SJCRH30 (cell line): ENCODE measurements at regions not wholly inside any gene's neighbourhood (a gene's known extent, or its start where the extent isn't known, plus 50 kb on each side); places are given as distances from the start of the nearest gene placed in this dataset.
"Not testable (repeated sequence)": the region's sequence is repeated elsewhere in the genome, so short reads cannot be mapped to it uniquely, and the experiment has no call there.

Experiments
- DNase-seq, 2 experiments: peaks; one replicate each; pipeline ENCODE4 v3.0.0-alpha.2; 2015 to 2020
- H3K27ac ChIP-seq: fragments of 250-450 bp; sonication (Bioruptor Pico); 2 replicates; pipeline ENCODE4 v1.5.1; 2020; ENCODE audit warnings: mild to moderate bottlenecking, moderate library complexity
- H3K27me3 ChIP-seq: fragments of 250-450 bp; sonication (Bioruptor Pico); 2 replicates; pipeline ENCODE4 v1.5.1; 2020; ENCODE audit warnings: mild to moderate bottlenecking, moderate library complexity
- H3K36me3 ChIP-seq: fragments of 250-450 bp; sonication (Bioruptor Pico); 2 replicates; pipeline ENCODE4 v1.5.1; 2020; ENCODE audit warnings: mild to moderate bottlenecking, moderate library complexity
- H3K4me1 ChIP-seq: fragments of 250-450 bp; sonication (Bioruptor Pico); 2 replicates; pipeline ENCODE4 v1.5.1; 2020; ENCODE audit warnings: mild to moderate bottlenecking, moderate library complexity
- H3K4me3 ChIP-seq: fragments of 250-450 bp; sonication (Bioruptor Pico); 2 replicates; pipeline ENCODE4 v1.5.1; 2020; ENCODE audit warnings: mild to moderate bottlenecking, moderate library complexity
- H3K9me3 ChIP-seq: fragments of 250-450 bp; sonication (Bioruptor Pico); replicated peaks from 2 replicates; pipeline ENCODE4 v1.5.1; 2020; ENCODE audit warnings: mild to moderate bottlenecking, moderate library complexity

DNA sequence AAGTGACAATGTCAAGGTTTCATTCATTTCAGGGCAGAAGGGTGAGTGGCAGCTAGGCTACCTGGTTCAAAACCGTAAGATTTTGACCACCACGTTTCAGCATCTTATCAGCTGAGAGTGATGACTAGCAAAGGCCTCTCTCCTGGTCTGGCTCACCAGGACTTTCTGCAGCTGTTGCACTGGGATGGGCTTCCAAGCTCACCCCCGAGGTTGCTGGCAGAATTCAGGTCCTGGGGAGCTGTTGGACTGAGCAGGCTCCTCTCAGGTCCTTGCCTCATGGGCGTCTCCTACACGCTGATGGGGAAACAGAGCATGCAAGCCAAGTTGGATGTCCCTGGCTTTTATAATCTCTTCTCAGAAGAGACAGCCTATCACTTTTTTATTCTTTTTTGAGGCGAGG is 88.8 kb upstream of the RNU6-1 start:
- DNase-seq, result no peak
- H3K4me1 ChIP-seq, result no peaks in the 10 kb centered on the region
- H3K27me3 ChIP-seq, result no peaks in the 10 kb centered on the region
- no peak overlapping the region for H3K4me3 ChIP-seq
- no peaks in the 10 kb centered on the region for H3K9me3 ChIP-seq
- no peaks in the 10 kb centered on the region for H3K36me3 ChIP-seq
- no peak overlapping the region for H3K27ac ChIP-seq

DNA sequence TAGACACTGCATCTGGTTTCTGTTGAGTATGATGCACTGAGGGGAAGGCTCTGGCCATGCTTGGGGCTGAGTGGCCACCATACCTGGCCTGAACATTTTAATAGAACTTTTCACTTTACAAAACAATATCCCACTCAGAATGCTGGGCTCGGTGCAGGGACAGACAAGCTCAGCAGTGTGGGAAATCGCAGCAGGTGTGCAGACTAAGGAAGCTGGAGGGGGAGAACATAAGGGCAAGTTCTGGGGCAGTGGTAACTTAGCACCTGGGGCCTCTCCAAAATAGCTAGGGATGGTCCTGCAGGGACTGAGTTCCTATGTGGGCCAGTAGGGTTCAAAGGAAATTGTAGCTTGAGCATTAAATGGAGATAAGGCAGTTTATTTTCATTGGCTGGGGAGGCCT is 90.9 kb upstream of the RNU6-1 start:
- H3K27me3 ChIP-seq, result no peaks in the 10 kb centered on the region
- no peak overlapping the region for H3K27ac ChIP-seq
- H3K4me1 ChIP-seq, result no peaks in the 10 kb centered on the region
- no peaks in the 10 kb centered on the region for H3K9me3 ChIP-seq
- H3K36me3 ChIP-seq, result no peaks in the 10 kb centered on the region
- no peak for DNase-seq
- H3K4me3 ChIP-seq, result no peak overlapping the region

DNA sequence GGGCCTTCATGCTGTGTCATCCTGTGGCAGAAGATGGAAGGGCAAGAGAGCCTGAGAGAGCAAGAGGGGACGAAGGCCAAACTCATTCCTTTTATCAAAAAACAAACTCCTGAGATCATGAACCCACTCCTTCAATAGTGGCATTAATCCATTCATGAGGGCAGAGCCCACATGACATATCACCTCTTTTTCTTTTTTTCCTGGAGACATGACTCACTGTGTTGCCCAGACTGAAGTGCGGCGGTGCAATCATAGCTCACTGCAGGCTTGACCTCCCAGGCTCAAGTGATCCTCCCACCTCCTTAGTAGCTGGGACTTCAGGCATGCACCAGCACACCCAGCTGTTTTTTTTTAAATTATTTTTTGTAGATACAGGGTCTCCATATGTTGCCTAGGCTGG is 92.0 kb upstream of the RNU6-1 start:
- H3K4me3 ChIP-seq, result no peak overlapping the region

DNA sequence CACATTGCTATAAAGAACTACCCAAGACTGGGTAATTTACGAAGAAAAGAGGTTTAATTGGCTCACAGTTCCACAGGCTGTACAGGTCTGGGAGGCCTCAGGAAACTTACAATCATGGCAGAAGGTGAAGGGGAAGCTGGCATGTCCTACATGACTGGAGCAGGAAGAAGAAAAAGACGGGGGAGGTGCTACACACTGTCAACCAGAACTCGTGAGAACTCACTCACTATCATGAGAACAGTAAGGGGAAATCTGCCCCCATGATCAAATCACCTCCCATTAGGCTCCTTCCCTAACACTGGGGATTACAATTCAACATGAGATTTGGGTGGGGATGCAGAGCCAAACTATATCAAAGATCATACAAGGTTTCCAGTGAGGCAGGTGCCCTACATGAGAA is 94.3 kb upstream of the RNU6-1 start:
- H3K9me3 ChIP-seq, DNase-seq, H3K4me1 ChIP-seq, H3K27me3 ChIP-seq, H3K36me3 ChIP-seq, H3K4me3 ChIP-seq, H3K27ac ChIP-seq: not testable (repeated sequence)

More for the DNA sequence above, 92.0 kb upstream of the RNU6-1 start:
- Histone ChIP-seq H3K27me3 (no peaks in the 10 kb centered on the region), H3K4me1 (no peaks in the 10 kb centered on the region), H3K36me3 (no peaks in the 10 kb centered on the region), H3K27ac (no peak overlapping the region), H3K9me3 (no peaks in the 10 kb centered on the region)
- DNase-seq, result no peak

DNA sequence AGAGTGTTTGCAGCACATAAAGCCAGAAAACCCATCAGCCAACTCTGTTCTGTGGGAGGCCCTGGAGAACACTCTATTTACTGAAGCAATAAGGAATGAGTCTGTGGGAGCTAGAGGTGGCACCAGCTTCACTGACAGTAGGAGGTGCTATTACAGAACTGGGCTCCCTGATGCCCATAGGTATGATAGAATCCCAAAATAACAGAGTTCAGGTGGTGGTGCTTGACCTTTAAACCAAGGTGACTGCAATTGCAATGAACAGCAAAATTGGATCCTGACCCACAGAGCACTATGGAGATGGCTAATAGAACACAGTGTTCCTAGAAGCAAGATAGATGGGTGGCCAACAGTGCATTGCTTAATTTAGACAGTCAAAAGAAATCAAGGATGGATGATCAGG is 95.4 kb upstream of the RNU6-1 start:
- no peak overlapping the region for H3K27ac ChIP-seq
- no peaks in the 10 kb centered on the region for H3K27me3 ChIP-seq
- no peaks in the 10 kb centered on the region for H3K4me1 ChIP-seq
- no peaks in the 10 kb centered on the region for H3K36me3 ChIP-seq
- DNase-seq, result no peak
- no peaks in the 10 kb centered on the region; the same call in 1 of the 2 replicates for H3K9me3 ChIP-seq
- no peak overlapping the region for H3K4me3 ChIP-seq

DNA sequence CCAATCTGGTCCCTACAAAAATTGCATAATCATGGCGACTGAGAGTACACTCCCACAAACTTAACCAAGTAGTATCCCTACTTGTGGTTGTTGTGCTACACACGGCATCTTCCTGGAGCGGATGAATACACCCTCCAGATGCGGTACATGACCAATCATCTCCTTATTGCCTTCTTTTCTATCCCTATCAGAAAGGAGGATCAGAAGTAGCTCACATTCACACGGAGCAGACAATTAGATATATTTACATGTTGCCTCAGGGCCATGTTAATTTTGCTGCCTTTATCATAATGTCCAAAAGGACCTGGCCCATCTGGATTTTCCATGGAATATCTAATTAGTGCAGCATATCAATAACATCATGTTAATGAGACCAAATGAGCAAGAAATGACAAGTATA is 96.4 kb upstream of the RNU6-1 start:
- Histone ChIP-seq H3K36me3 (no peaks in the 10 kb centered on the region), H3K27ac (no peak overlapping the region)

DNA sequence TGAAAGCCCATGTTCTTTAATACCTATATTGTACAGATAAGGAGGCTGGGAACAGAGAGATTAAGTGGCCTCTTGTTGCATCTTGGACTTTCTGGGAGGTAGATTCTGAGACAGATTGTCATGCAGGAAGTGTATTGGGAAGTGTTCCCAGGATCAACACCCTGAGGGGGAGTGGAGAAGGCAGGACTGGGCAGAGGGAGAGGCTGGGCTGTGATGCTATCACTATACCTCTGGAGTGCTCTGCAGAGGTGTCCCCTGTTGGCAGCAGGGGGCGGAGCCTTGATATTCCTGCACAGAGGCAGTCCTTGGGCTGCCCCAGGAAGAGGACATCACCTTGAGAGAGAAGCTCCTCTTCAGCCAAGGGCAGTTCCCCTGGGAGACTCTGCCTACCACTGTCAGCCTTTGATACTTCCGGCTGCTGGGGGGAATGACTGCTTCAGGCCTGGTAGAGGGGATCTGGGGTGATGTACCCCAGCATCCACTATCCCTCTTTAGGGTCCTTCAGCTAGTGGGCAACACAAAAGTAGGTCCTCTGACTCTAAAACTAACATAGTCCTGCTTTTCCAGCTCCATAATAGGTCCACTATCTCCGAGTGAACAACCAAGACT is 97.4 kb upstream of the RNU6-1 start:
- H3K36me3 ChIP-seq, result no peaks in the 10 kb centered on the region

More for the DNA sequence above, 96.4 kb upstream of the RNU6-1 start:
- Histone ChIP-seq H3K4me1 (no peaks in the 10 kb centered on the region; the same call in 1 of the 2 replicates), H3K4me3 (no peak overlapping the region), H3K9me3 (no peaks in the 10 kb centered on the region; the same call in 1 of the 2 replicates), H3K27me3 (no peaks in the 10 kb centered on the region)
- DNase-seq, result no peak

DNA sequence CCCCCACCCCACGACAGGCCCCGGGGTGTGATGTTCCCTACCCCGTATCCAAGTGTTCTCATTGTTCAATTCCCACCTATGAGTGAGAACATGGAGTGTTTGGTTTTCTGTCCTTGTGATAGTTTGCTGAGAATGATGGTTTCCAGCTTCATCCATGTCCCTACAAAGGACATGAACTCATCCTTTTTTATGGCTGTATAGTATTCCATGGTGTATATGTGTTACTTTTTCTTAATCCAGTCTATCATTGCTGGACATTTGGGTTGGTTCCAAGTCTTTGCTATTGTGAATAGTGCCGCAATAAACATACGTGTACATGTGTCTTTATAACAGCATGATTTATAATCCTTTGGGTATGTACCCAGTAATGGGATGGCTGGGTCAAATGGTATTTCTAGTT is 99.3 kb upstream of the RNU6-1 start:
- not testable (repeated sequence) for H3K36me3 ChIP-seq, H3K9me3 ChIP-seq, H3K4me1 ChIP-seq, H3K27me3 ChIP-seq, H3K27ac ChIP-seq, DNase-seq, H3K4me3 ChIP-seq

More for the DNA sequence above, 97.4 kb upstream of the RNU6-1 start:
- Histone ChIP-seq H3K27me3 (no peaks in the 10 kb centered on the region), H3K27ac (no peak overlapping the region), H3K9me3 (no peaks in the 10 kb centered on the region; the same call in 1 of the 2 replicates), H3K4me1 (peaks cover 6% of the 10 kb centered on the region), H3K4me3 (no peak overlapping the region)
- DNase-seq, result no peak

DNA sequence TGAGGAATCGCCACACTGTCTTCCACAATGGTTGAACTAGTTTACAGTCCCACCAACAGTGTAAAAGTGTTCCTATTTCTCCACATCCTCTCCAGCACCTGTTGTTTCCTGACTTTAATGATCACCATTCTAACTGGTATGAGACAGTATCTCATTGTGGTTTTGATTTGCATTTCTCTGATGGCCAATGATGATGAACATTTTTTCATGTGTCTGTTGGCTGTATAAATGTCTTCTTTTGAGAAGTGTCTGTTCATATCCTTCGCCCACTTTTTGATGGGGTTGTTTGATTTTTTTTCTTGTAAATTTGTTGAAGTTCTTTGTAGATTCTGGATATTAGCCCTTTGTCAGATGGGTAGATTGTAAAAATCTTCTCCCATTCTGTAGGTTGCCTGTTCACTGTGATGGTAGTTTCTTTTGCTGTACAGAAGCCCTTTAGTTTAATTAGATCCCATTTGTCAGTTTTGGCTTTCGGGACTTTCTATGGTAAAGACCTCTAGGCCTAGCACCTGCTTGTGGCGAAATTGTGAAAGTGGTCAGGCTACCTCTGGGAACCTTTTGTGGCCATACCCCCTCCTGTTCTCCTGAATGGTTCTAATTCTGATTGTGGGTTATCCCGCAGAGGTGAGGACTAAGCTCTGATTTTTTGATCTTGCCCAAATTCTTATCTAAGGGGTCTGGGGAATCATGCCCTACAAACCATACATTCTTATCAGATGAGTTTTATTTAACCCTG is 99.9 kb upstream of the RNU6-1 start:
- H3K9me3 ChIP-seq, H3K27me3 ChIP-seq, H3K36me3 ChIP-seq, H3K4me1 ChIP-seq, H3K27ac ChIP-seq, H3K4me3 ChIP-seq, DNase-seq: not testable (repeated sequence)

DNA sequence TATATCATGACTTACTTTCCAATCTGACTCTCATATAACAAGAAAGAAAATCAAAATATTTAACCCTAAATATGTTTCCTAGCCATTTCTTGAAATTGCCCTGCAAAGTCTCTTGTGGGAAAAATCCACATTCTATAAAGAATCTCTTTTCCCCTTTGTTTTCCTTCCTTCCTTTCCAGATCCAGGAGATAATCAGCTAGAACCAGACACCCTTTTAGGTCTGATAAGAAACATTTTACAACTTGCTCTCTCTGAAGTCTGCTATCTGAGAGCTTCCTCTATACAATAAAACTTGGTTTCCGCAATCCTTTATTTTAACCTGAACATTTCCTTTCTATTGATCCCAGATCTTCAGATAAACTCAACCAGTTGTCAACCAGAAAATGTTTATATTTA is 100.5 kb upstream of the RNU6-1 start:
- H3K4me3 ChIP-seq, result no peak overlapping the region
- no peak for DNase-seq
- H3K4me1 ChIP-seq, result peaks cover 6% of the 10 kb centered on the region
- H3K27me3 ChIP-seq, result no peaks in the 10 kb centered on the region
- H3K27ac ChIP-seq, result no peak overlapping the region
- H3K36me3 ChIP-seq, result no peaks in the 10 kb centered on the region
- H3K9me3 ChIP-seq, result no peaks in the 10 kb centered on the region; the same call in 1 of the 2 replicates

DNA sequence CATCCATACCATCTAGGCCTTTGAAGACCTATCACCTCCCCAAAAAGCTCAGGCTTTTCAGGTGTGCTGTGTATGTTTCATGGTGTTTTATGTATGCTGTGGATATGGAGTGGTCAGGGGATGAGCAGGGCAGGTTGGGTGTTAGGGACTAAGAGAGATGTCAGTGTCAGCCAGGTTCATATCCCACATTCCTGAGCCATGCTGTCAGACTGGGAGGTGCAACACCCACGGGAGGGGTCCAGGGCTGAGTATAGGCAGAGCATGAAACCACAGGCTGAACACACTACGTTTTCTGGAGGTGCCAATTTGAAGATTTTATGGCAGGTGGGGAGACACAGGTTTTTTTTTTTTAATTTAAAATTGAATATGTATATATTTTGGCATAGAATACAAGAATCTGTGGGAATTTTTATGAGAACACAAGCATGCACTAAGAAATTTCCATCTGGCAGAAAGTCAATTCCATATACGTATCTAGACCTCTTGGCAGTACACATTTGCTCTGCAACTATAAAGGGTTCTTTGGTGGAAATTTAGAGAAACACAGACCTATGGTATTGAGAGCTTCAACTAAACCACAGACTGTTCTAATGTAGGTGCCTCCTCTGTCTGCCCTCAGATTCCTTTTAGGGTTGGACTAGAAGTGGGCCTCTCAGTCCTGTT is 101.9 kb upstream of the RNU6-1 start:
- no peaks in the 10 kb centered on the region; the same call in 1 of the 2 replicates for H3K9me3 ChIP-seq
- no peaks in the 10 kb centered on the region for H3K36me3 ChIP-seq
- H3K4me1 ChIP-seq, result peaks cover 13% of the 10 kb centered on the region
- H3K27me3 ChIP-seq, result no peaks in the 10 kb centered on the region
- no peak overlapping the region for H3K27ac ChIP-seq
- H3K4me3 ChIP-seq, result no peak overlapping the region
- no peak for DNase-seq

DNA sequence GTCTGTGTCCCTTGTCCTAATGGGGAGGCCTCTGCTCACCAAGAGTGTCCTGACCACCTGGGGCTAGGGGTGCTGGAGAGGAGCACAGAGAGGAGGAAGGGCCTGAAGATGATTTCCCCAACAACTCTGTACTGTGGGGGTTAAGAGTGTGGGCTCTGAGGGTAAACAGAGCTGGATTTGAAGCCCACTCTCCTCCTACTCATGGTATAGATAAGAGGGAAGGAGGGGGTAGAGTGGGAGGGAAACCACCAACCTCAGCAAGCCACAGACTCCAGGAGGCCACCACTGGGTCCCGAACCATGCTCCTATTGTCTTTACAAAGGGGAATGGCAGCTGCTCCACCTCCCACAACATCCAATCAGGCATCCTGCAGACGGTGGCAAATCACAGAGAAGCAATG is 103.6 kb upstream of the RNU6-1 start:
- Histone ChIP-seq H3K9me3 (peaks cover 4% of the 10 kb centered on the region), H3K27me3 (no peaks in the 10 kb centered on the region), H3K27ac (no peak overlapping the region), H3K4me3 (no peak overlapping the region), H3K4me1 (peaks cover 13% of the 10 kb centered on the region), H3K36me3 (no peaks in the 10 kb centered on the region)
- no peak for DNase-seq

DNA sequence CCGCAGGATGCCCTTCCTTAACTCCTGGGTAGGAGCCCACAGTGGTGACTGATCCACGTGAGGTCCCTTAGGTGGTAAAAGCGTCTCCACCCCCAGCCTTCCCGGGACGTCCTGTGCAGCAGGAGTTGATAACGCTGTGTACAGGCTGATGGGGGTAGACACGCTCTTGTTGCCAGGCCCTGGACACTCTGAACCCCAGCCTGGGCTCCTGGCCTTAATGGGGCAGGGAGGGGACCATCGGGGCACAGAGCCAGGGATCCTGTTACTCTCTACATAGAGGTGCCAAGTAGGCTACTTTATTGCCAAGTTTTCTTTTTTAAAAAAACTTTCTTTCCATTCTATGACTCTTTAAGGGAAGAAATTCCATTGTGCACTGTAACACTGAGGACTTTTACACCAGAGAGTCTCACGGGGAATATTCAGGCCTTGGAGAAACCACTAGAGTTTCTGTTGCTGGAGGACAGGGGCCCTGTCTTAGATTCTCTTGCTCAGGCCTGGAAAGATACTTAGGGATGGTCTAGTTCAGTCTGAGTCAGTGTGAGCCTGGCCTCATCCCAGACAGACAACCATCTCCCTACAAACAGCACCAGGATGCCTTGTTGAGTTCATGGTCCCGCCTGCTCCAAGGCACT is 104.3 kb upstream of the RNU6-1 start:
- peaks cover 13% of the 10 kb centered on the region for H3K4me1 ChIP-seq
- no peaks in the 10 kb centered on the region for H3K27me3 ChIP-seq
- H3K36me3 ChIP-seq, result no peaks in the 10 kb centered on the region
- H3K9me3 ChIP-seq, result peaks cover 5% of the 10 kb centered on the region
- H3K4me3 ChIP-seq, result no peak overlapping the region
- no peak overlapping the region for H3K27ac ChIP-seq
- no peak for DNase-seq

DNA sequence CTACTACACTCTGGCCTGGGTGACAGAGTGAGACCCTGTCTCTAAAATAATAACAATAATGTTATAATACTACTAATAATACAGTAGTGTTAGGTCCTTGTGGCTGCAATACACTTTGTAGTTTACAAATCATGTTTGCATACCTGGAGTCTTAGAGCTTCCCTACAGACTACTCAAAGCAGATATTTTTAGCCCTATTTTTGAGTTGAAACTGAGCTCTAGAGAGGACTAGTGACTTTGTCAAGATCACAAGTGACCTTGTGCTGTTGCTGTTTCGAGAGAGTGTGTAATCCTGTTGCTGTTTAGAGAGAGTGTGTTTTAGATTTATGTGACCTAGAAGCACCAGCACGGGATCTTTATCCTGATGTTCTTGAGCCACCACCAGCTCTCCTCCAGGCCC is 105.3 kb upstream of the RNU6-1 start:
- H3K27ac ChIP-seq, result no peak overlapping the region
- no peak for DNase-seq
- H3K4me3 ChIP-seq, result no peak overlapping the region
- H3K27me3 ChIP-seq, result no peaks in the 10 kb centered on the region
- H3K36me3 ChIP-seq, result no peaks in the 10 kb centered on the region
- H3K4me1 ChIP-seq, result peaks cover 13% of the 10 kb centered on the region
- peaks cover 5% of the 10 kb centered on the region for H3K9me3 ChIP-seq
